Left ventricle myocardium inferior (tissue), 1 donor: ENCODE measurements at regions not wholly inside any gene's neighbourhood (a gene's known extent, or its start where the extent isn't known, plus 50 kb on each side); places are given as distances from the start of the nearest gene placed in this dataset.

Experiments
- DNase-seq: peaks from one replicate; pipeline ENCODE4 v3.0.0-alpha.2; 2020
- H3K27ac ChIP-seq: fragments of 200-600 bp; replicated peaks from 2 replicates; pipeline ENCODE4 v1.8.0; 2021
- H3K27me3 ChIP-seq: fragments of 200-600 bp; 2 replicates; pipeline ENCODE4 v1.8.0; 2021; ENCODE audit warnings: low read depth
- H3K36me3 ChIP-seq: fragments of 200-600 bp; 2 replicates; pipeline ENCODE4 v1.8.0; 2021
- H3K4me1 ChIP-seq: fragments of 200-600 bp; 2 replicates; pipeline ENCODE4 v1.8.0; 2021
- H3K4me3 ChIP-seq: fragments of 200-600 bp; 2 replicates; pipeline ENCODE4 v1.8.0; 2021; ENCODE audit warnings: mild to moderate bottlenecking, moderate library complexity
- H3K9me3 ChIP-seq: fragments of 200-600 bp; replicated peaks from 2 replicates; pipeline ENCODE4 v1.8.0; 2021
- intact Hi-C: fragments of 100-400 bp; cut with micrococcal nuclease; formaldehyde crosslinking; loops from one replicate; pipeline ENCODE4 v1.11.0; 2022
- TF ChIP-seq, protein P1 (sequence below): fragments of 200-600 bp; IDR thresholded peaks from 2 replicates; pipeline ENCODE4 v1.8.0; 2021; ENCODE audit warnings: antibody characterized with exemption, mild to moderate bottlenecking, borderline replicate concordance
- donor health status: DM: no; HTN: yes; CAD: no; lungs with severe emphysema.

DNA sequence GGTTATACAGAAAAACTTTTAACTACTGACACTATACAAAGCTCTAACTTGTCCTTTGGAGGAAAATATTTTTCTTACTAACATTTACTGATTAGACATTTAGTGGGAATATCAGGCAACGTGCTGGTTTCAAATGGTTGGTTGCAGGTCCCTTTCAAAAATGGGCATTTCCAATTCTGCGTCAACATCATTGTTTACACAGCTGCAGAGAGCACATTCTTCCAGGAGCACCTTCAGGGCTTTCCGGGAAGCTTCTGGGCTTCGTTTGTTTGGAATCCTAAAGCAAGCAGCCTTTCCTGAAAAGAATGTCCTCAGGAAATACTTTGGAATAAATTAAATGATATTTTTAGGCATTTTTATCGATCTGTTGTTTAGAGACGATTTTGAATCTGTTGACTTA is 289.7 kb downstream of the TRIML1 start:
- Histone ChIP-seq H3K4me1 (peaks cover 9% of the 10 kb centered on the region), H3K4me3 (no peak overlapping the region), H3K27ac (no peak overlapping the region), H3K36me3 (no peaks in the 10 kb centered on the region), H3K27me3 (no peaks in the 10 kb centered on the region), H3K9me3 (peaks cover 5% of the 10 kb centered on the region)
- DNase-seq: no peak
- intact Hi-C loops: no loop called here
- TF ChIP-seq, protein P1, sequence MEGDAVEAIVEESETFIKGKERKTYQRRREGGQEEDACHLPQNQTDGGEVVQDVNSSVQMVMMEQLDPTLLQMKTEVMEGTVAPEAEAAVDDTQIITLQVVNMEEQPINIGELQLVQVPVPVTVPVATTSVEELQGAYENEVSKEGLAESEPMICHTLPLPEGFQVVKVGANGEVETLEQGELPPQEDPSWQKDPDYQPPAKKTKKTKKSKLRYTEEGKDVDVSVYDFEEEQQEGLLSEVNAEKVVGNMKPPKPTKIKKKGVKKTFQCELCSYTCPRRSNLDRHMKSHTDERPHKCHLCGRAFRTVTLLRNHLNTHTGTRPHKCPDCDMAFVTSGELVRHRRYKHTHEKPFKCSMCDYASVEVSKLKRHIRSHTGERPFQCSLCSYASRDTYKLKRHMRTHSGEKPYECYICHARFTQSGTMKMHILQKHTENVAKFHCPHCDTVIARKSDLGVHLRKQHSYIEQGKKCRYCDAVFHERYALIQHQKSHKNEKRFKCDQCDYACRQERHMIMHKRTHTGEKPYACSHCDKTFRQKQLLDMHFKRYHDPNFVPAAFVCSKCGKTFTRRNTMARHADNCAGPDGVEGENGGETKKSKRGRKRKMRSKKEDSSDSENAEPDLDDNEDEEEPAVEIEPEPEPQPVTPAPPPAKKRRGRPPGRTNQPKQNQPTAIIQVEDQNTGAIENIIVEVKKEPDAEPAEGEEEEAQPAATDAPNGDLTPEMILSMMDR: no peak

DNA sequence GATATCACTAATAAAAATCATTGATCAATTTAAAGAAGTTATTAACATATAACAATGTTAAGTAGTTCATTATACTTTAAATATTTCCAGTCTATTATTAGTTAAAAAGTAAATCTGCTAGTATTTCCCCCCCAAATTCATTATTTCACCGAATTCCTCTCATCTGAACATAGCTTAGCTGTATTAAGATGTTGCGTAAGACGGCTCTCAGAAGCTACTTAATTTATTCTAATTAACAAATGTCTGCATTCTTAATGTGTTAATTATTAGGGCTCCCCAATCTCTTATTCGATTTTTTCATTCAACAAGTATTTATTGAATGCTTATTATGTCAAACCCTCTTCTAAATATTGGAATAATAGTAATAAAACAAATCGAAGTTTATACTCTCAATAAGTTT is 290.7 kb downstream of the TRIML1 start:
- H3K27me3 ChIP-seq: no peaks in the 10 kb centered on the region
- TF ChIP-seq, protein P1: no peak
- intact Hi-C loops: no loop called here
- H3K4me1 ChIP-seq: peaks cover 9% of the 10 kb centered on the region
- no peak overlapping the region for H3K27ac ChIP-seq
- peaks cover 5% of the 10 kb centered on the region for H3K9me3 ChIP-seq
- no peak for DNase-seq
- H3K36me3 ChIP-seq: no peaks in the 10 kb centered on the region
- H3K4me3 ChIP-seq: no peak overlapping the region

DNA sequence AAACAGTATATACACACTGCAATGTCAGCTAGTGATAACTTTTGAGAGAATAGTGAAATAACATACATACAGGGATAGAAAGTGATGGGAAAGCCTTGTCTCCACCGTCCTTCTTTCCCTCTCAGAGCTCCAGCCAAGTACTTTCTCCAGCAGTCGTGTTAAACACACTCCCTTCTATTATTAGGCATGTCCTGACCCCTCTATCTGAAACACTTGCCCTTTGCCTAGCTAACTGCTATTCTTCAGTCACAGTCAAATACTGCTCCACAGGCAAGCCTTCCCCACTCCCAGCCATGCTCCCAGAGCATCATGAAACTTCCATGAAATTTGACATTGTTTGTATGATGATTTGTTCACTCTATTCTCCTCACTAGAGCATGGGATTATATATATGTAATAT is 291.1 kb downstream of the TRIML1 start:
- no peak for DNase-seq
- TF ChIP-seq, protein P1: no peak
- H3K27ac ChIP-seq: no peak overlapping the region
- H3K9me3 ChIP-seq: peaks cover 2% of the 10 kb centered on the region
- no peaks in the 10 kb centered on the region for H3K36me3 ChIP-seq
- no peaks in the 10 kb centered on the region for H3K27me3 ChIP-seq
- intact Hi-C loops: no loop called here
- no peak overlapping the region for H3K4me3 ChIP-seq
- H3K4me1 ChIP-seq: peaks cover 9% of the 10 kb centered on the region

DNA sequence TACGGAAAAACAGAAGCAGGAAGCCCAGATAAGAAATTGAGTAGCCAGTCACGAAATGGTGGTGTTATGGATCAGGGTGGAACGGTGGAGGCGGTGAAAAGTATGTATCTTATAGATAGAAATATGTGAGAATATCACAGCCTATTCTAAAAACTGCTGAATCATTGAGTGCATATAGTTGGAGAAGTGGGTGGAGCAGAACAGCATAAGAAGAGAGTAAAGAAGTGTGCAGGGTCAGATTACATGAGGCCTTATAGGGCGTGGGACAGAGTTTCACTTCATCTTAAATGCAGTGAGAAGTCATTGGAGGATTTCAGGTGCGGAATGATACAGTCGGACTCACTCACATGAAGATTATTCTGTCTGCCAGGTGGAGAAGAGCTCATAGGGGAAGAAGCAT is 293.1 kb downstream of the TRIML1 start:
- TF ChIP-seq, protein P1: no peak
- no peak overlapping the region for H3K4me3 ChIP-seq
- no peaks in the 10 kb centered on the region for H3K9me3 ChIP-seq
- no peak overlapping the region for H3K27ac ChIP-seq
- no peaks in the 10 kb centered on the region for H3K36me3 ChIP-seq
- no peak for DNase-seq
- no peaks in the 10 kb centered on the region for H3K27me3 ChIP-seq
- peaks cover 9% of the 10 kb centered on the region for H3K4me1 ChIP-seq
- intact Hi-C loops: no loop called here

DNA sequence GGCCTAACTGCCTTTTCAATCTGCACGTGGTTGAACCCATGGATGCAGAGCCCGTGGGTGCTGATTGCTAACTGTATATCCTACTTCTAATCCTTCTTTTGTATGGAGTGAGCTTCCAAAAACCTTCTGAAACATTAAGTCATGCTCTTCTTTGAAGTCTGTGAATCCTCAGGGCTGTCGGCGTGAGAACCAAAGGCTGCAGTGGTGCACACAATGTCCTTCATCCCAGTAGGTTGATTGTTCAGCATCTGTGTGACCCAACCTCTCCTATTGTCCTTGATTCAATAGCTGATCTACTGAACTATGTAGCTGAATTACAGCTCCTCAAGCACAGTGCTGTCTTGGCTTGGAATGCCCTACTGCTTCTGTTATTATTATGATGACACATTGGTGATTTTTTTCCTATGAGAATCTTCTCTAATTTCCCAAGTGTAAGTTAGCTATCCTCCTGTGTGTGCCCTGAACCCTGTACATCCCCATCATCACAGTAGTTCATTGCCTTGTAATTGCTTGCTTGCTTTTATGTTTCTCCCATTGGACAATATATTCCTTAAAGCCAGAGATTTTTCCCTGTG is 294.6 kb downstream of the TRIML1 start:
- Histone ChIP-seq H3K4me1 (peaks cover 9% of the 10 kb centered on the region), H3K27ac (no peak overlapping the region), H3K36me3 (no peaks in the 10 kb centered on the region), H3K9me3 (no peaks in the 10 kb centered on the region), H3K27me3 (no peaks in the 10 kb centered on the region), H3K4me3 (no peak overlapping the region)
- TF ChIP-seq, protein P1: no peak
- no peak for DNase-seq
- intact Hi-C loops: no loop called here
